ENCODE measurements at regions not wholly inside any gene's neighbourhood (a gene's known extent, or its start where the extent isn't known, plus 50 kb on each side); places are given as distances from the start of the nearest gene placed in this dataset.

- CTCF ChIA-PET: interaction anchor here (1.0 kb wide), 1 partner anchor 119 kb away, joined by 3 read pairs; no protein-coding TSS in a partner anchor
- TF ChIP-seq RCOR1 (conservative IDR thresholded peaks at IDR 0.05; ENCODE audit: low read depth, low read length) (no peak), POLR2A (IDR thresholded peaks at IDR 0.05; ENCODE audit: low read depth, low read length) (no peak), ELK1 (IDR thresholded peaks at IDR 0.05; ENCODE audit: low read depth, low read length) (no peak), IKZF2 (IDR thresholded peaks at IDR 0.05) (no peak), SIN3A (IDR thresholded peaks at IDR 0.05; ENCODE audit: low read depth, low read length) (no peak), YBX1 (IDR thresholded peaks at IDR 0.05) (no peak), USF2 (IDR thresholded peaks at IDR 0.05; ENCODE audit: borderline replicate concordance, low read depth, low read length) (no peak), SP1 (IDR thresholded peaks at IDR 0.05; ENCODE audit: low read depth, low read length) (no peak), EZH2 (IDR thresholded peaks at IDR 0.05; ENCODE audit: borderline replicate concordance, control insufficient read depth, low read depth, low read length) (no peak), MEF2A (IDR thresholded peaks at IDR 0.05; ENCODE audit: insufficient read depth, low read depth, low read length) (no peak), ZNF207 (IDR thresholded peaks at IDR 0.05; ENCODE audit: borderline replicate concordance) (no peak), CHD1 (IDR thresholded peaks at IDR 0.05; ENCODE audit: low read depth, low read length) (no peak), NR2C1 (IDR thresholded peaks at IDR 0.05) (no peak), FOS (IDR thresholded peaks at IDR 0.05; ENCODE audit: borderline replicate concordance, extremely low read depth, insufficient read length) (no peak), RAD21 (IDR thresholded peaks at IDR 0.05; ENCODE audit: insufficient read depth, low read depth, low read length) (no peak), MYB (IDR thresholded peaks at IDR 0.05; ENCODE audit: borderline replicate concordance, low read depth, low read length) (no peak), ZNF384 (IDR thresholded peaks at IDR 0.05; ENCODE audit: borderline replicate concordance, low read depth, low read length) (no peak), TAF1 (IDR thresholded peaks at IDR 0.05; ENCODE audit: borderline replicate concordance, low read depth, low read length) (no peak)
- TF ChIP-seq, protein P1, sequence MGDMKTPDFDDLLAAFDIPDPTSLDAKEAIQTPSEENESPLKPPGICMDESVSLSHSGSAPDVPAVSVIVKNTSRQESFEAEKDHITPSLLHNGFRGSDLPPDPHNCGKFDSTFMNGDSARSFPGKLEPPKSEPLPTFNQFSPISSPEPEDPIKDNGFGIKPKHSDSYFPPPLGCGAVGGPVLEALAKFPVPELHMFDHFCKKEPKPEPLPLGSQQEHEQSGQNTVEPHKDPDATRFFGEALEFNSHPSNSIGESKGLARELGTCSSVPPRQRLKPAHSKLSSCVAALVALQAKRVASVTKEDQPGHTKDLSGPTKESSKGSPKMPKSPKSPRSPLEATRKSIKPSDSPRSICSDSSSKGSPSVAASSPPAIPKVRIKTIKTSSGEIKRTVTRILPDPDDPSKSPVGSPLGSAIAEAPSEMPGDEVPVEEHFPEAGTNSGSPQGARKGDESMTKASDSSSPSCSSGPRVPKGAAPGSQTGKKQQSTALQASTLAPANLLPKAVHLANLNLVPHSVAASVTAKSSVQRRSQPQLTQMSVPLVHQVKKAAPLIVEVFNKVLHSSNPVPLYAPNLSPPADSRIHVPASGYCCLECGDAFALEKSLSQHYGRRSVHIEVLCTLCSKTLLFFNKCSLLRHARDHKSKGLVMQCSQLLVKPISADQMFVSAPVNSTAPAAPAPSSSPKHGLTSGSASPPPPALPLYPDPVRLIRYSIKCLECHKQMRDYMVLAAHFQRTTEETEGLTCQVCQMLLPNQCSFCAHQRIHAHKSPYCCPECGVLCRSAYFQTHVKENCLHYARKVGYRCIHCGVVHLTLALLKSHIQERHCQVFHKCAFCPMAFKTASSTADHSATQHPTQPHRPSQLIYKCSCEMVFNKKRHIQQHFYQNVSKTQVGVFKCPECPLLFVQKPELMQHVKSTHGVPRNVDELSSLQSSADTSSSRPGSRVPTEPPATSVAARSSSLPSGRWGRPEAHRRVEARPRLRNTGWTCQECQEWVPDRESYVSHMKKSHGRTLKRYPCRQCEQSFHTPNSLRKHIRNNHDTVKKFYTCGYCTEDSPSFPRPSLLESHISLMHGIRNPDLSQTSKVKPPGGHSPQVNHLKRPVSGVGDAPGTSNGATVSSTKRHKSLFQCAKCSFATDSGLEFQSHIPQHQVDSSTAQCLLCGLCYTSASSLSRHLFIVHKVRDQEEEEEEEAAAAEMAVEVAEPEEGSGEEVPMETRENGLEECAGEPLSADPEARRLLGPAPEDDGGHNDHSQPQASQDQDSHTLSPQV (IDR thresholded peaks at IDR 0.05): no peak
- ATAC-seq: no peak
- SMC1A ChIA-PET (ENCODE audit: uncharacterized antibody, unreplicated experiment): no interaction called here
- no peak for FAIRE-seq
- no peaks in the 10 kb centered on the region for H3K4me1 ChIP-seq (ENCODE audit: control insufficient read depth, insufficient read depth, low read length)
- WGBS (ENCODE audit: insufficient coverage, insufficient replicate concordance, low lambda C conversion rate, missing lambda C conversion rate): 62% methylated on average over 5 of the region's 5 CpGs
- H3K27me3 ChIP-seq (replicated peaks in 1 of 2; ENCODE audit: control insufficient read depth in 2 of 2, insufficient read depth in 2 of 2, low read length in 1 of 2): no peaks in the 10 kb centered on the region
- no peak for DNase-seq (ENCODE audit: low read depth, low spot score)
- no peaks in the 10 kb centered on the region for H3K36me3 ChIP-seq (ENCODE audit: control insufficient read depth in 2 of 2, insufficient read depth in 2 of 2, low read length in 1 of 2)
- H2AFZ ChIP-seq (ENCODE audit: control insufficient read depth, low read depth, low read length): no peak overlapping the region
- no peak overlapping the region for H3K27ac ChIP-seq (ENCODE audit: control insufficient read depth, insufficient read depth)
- POLR2A ChIA-PET: no interaction called here
- H3K4me3 ChIP-seq: no peak overlapping the region
- in situ Hi-C loops (cut with MboI) (no loop called here), intact Hi-C loops (cut with micrococcal nuclease; ENCODE audit: unreplicated experiment) (no loop called here)
- BruUV-seq (replicated peaks): no TSS peak
- H3K4me2 ChIP-seq (ENCODE audit: control insufficient read depth, insufficient read depth): no peak overlapping the region
- no peaks in the 10 kb centered on the region for H3K79me2 ChIP-seq (ENCODE audit: control insufficient read depth, insufficient read depth, low read length)
- H3K9me3 ChIP-seq (replicated peaks; ENCODE audit: control insufficient read depth, insufficient read depth, low read length): no peaks in the 10 kb centered on the region
- RAD21 ChIA-PET (ENCODE audit: unreplicated experiment): no interaction called here
- H3K9ac ChIP-seq (ENCODE audit: control insufficient read depth, insufficient read depth, low read length): no peak overlapping the region
- H4K20me1 ChIP-seq (ENCODE audit: control insufficient read depth, insufficient read depth): no peaks in the 10 kb centered on the region
Observed at GRCh38 chr15:94000606-94001005, 230.8 kb upstream of the MCTP2 start.

All from GM12878 (cell line).